Mesenchymal stem cell (in vitro differentiated cells and primary cell): ENCODE measurements at regions not wholly inside any gene's neighbourhood (a gene's known extent, or its start where the extent isn't known, plus 50 kb on each side); places are given as distances from the start of the nearest gene placed in this dataset.

Experiments
- DNase-seq: peaks from one replicate; pipeline ENCODE4 v3.0.0-alpha.2; 2013
- H2AFZ ChIP-seq: one replicate; pipeline ENCODE4 v1.6.1; 2013; ENCODE audit warnings: low read depth, mild to moderate bottlenecking, control low read depth, inconsistent platforms, low read length, moderate library complexity
- H2AK5ac ChIP-seq: 2 replicates; pipeline ENCODE4 v1.6.1; 2013; ENCODE audit warnings: low read length, moderate library complexity, mild to moderate bottlenecking, inconsistent platforms; ENCODE audit not compliant: severe bottlenecking
- H2BK120ac ChIP-seq: one replicate; pipeline ENCODE4 v1.6.1; 2013; ENCODE audit warnings: low read depth, mild to moderate bottlenecking, inconsistent platforms, low read length, moderate library complexity
- H2BK12ac ChIP-seq, 2 experiments: one replicate each; pipeline ENCODE4 v1.6.1; 2013; ENCODE audit warnings: inconsistent platforms in 2 of 2, low read length in 2 of 2, mild to moderate bottlenecking in 2 of 2, moderate library complexity in 2 of 2, control low read depth in 1 of 2
- H2BK15ac ChIP-seq: one replicate; pipeline ENCODE4 v1.6.1; 2013; ENCODE audit warnings: mild to moderate bottlenecking, low read depth, inconsistent platforms; ENCODE audit not compliant: poor library complexity, severe bottlenecking
- H2BK5ac ChIP-seq: 2 replicates; pipeline ENCODE4 v1.6.1; 2013; ENCODE audit warnings: low read depth, mild to moderate bottlenecking, low read length, control low read depth, inconsistent platforms; ENCODE audit not compliant: poor library complexity, severe bottlenecking
- H3K14ac ChIP-seq, 2 experiments: one replicate each; pipeline ENCODE4 v1.6.1; 2013; ENCODE audit warnings: inconsistent platforms in 2 of 2, low read length in 2 of 2, control low read depth in 1 of 2, mild to moderate bottlenecking in 1 of 2, moderate library complexity in 1 of 2
- H3K18ac ChIP-seq, 2 experiments: one replicate each; pipeline ENCODE4 v1.6.1; 2013; ENCODE audit warnings: inconsistent platforms in 2 of 2, low read length in 2 of 2, control low read depth in 1 of 2, low read depth in 1 of 2, mild to moderate bottlenecking in 1 of 2
- H3K23ac ChIP-seq, 2 experiments: one replicate each; pipeline ENCODE4 v1.6.1; 2013; ENCODE audit warnings: inconsistent platforms in 2 of 2, low read length in 2 of 2, mild to moderate bottlenecking in 2 of 2, moderate library complexity in 2 of 2, control low read depth in 1 of 2
- H3K27ac ChIP-seq: 2 replicates; pipeline ENCODE4 v1.5.1; 2013; ENCODE audit warnings: mild to moderate bottlenecking, moderate library complexity, low read length, control low read depth, inconsistent platforms; ENCODE audit not compliant: poor library complexity, severe bottlenecking
- H3K27me3 ChIP-seq, 2 experiments: 2 replicates each; pipeline versions ENCODE4 v1.6.1 to v1.7.0; 2013; ENCODE audit warnings: low read length in 2 of 2, mild to moderate bottlenecking in 2 of 2, moderate library complexity in 2 of 2, control low read depth in 1 of 2, inconsistent platforms in 1 of 2; ENCODE audit not compliant: control insufficient read depth in 1 of 2, insufficient read depth in 1 of 2
- H3K36me3 ChIP-seq, 2 experiments: 2 replicates each; pipeline versions ENCODE4 v1.6.1 to v1.7.0; 2013; ENCODE audit warnings: low read length in 2 of 2, control low read depth in 1 of 2, inconsistent platforms in 1 of 2, low read depth in 1 of 2, mild to moderate bottlenecking in 1 of 2; ENCODE audit not compliant: insufficient read depth in 2 of 2, control insufficient read depth in 1 of 2
- H3K4ac ChIP-seq, 2 experiments: one replicate each; pipeline ENCODE4 v1.6.1; 2013; ENCODE audit warnings: inconsistent platforms in 2 of 2, low read length in 2 of 2, mild to moderate bottlenecking in 2 of 2, moderate library complexity in 2 of 2, control low read depth in 1 of 2, low read depth in 1 of 2
- H3K4me1 ChIP-seq: 2 replicates; pipeline ENCODE4 v1.6.1; 2013; ENCODE audit warnings: low read depth, low read length, control low read depth; ENCODE audit not compliant: control insufficient read depth, insufficient read depth
- H3K4me2 ChIP-seq: 2 replicates; pipeline ENCODE4 v1.6.1; 2013; ENCODE audit warnings: low read length, mild to moderate bottlenecking, inconsistent platforms; ENCODE audit not compliant: poor library complexity, severe bottlenecking
- H3K4me3 ChIP-seq, 2 experiments: 2 replicates each; pipeline versions ENCODE4 v1.5.1 to v1.7.0; 2013; ENCODE audit warnings: low read length in 2 of 2, mild to moderate bottlenecking in 2 of 2, control low read depth in 1 of 2, low read depth in 1 of 2; ENCODE audit not compliant: insufficient read depth in 1 of 2
- H3K79me1 ChIP-seq: replicated peaks from 2 replicates; pipeline ENCODE4 v1.6.1; 2013; ENCODE audit warnings: mild to moderate bottlenecking, control low read depth, low read length, inconsistent platforms; ENCODE audit not compliant: poor library complexity, severe bottlenecking
- H3K9ac ChIP-seq: 2 replicates; pipeline ENCODE4 v1.7.0; 2013; ENCODE audit warnings: mild to moderate bottlenecking, low read length, moderate library complexity
- H3K9me3 ChIP-seq: 2 replicates; pipeline ENCODE4 v1.7.0; 2013; ENCODE audit warnings: mild to moderate bottlenecking, low read length; ENCODE audit not compliant: control insufficient read depth
- H4K8ac ChIP-seq: one replicate; pipeline ENCODE4 v1.6.1; 2013; ENCODE audit warnings: inconsistent platforms, mild to moderate bottlenecking, low read length, moderate library complexity
- H4K91ac ChIP-seq: one replicate; pipeline ENCODE4 v1.6.1; 2013; ENCODE audit warnings: mild to moderate bottlenecking, low read length, inconsistent platforms
- WGBS: methylation state at CpG from one replicate; pipeline ENCODE4 v1.1.7; 2013; ENCODE audit warnings: mixed read lengths; 5-methylcytosine and 5-hydroxymethylcytosine counted together

- no peak overlapping the region for H4K91ac ChIP-seq
- H3K36me3 ChIP-seq: no peaks in the 10 kb centered on the region
- no peak overlapping the region for H2AFZ ChIP-seq
- H2AK5ac ChIP-seq: no peak overlapping the region
- H3K4ac ChIP-seq: no peak overlapping the region
- no peak overlapping the region for H3K4me3 ChIP-seq
- H3K18ac ChIP-seq: no peak overlapping the region
- H3K27me3 ChIP-seq: no peaks in the 10 kb centered on the region
- H2BK15ac ChIP-seq: no peak overlapping the region
- H3K79me1 ChIP-seq: no peaks in the 10 kb centered on the region
- H2BK5ac ChIP-seq: no peak overlapping the region
- no peak overlapping the region for H3K14ac ChIP-seq
- H4K8ac ChIP-seq: no peak overlapping the region
- no peak overlapping the region for H2BK120ac ChIP-seq
- H3K4me2 ChIP-seq: no peak overlapping the region
- 89% methylated on average over 14 of the region's 14 CpGs for WGBS
- no peak overlapping the region for H2BK12ac ChIP-seq
- H3K27ac ChIP-seq: no peak overlapping the region
- H3K9ac ChIP-seq: no peak overlapping the region
- no peak overlapping the region for H3K23ac ChIP-seq
- H3K9me3 ChIP-seq: no peaks in the 10 kb centered on the region
- no peak for DNase-seq
- H3K4me1 ChIP-seq: no peaks in the 10 kb centered on the region
Measured at GRCh38 chr2:436205-436604, 148.3 kb upstream of the ALKAL2 start.

- no peak overlapping the region for H3K4ac ChIP-seq
- no peak overlapping the region for H2BK12ac ChIP-seq
- H2BK120ac ChIP-seq: no peak overlapping the region
- no peak overlapping the region for H3K9ac ChIP-seq
- H4K8ac ChIP-seq: no peak overlapping the region
- no peak overlapping the region for H2BK15ac ChIP-seq
- no peak overlapping the region for H3K18ac ChIP-seq
- no peak overlapping the region for H2AFZ ChIP-seq
- DNase-seq: no peak
- H3K14ac ChIP-seq: no peak overlapping the region
- no peak overlapping the region for H2AK5ac ChIP-seq
- H3K4me2 ChIP-seq: no peak overlapping the region
- H2BK5ac ChIP-seq: no peak overlapping the region
- H3K4me1 ChIP-seq: no peaks in the 10 kb centered on the region
- no peak overlapping the region for H3K23ac ChIP-seq
- no peak overlapping the region for H3K4me3 ChIP-seq
- no peaks in the 10 kb centered on the region for H3K27me3 ChIP-seq
- H3K9me3 ChIP-seq: no peaks in the 10 kb centered on the region
- no peaks in the 10 kb centered on the region for H3K36me3 ChIP-seq
- H4K91ac ChIP-seq: no peak overlapping the region
- H3K27ac ChIP-seq: no peak overlapping the region
- no peaks in the 10 kb centered on the region for H3K79me1 ChIP-seq
Measured at GRCh38 chr2:434625-435024, 146.7 kb upstream of the ALKAL2 start.

- H3K9me3 ChIP-seq: no peaks in the 10 kb centered on the region
- no peak overlapping the region for H3K4me2 ChIP-seq
- H4K91ac ChIP-seq: no peak overlapping the region
- no peak overlapping the region for H2AFZ ChIP-seq
- H3K18ac ChIP-seq: no peak overlapping the region
- H4K8ac ChIP-seq: no peak overlapping the region
- H3K27ac ChIP-seq: no peak overlapping the region
- 82% methylated on average over 4 of the region's 4 CpGs for WGBS
- H2BK5ac ChIP-seq: no peak overlapping the region
- no peak overlapping the region for H2BK120ac ChIP-seq
- DNase-seq: no peak
- no peak overlapping the region for H3K4ac ChIP-seq
- no peak overlapping the region for H2BK12ac ChIP-seq
- H3K4me1 ChIP-seq: no peaks in the 10 kb centered on the region
- H3K27me3 ChIP-seq: no peaks in the 10 kb centered on the region
- no peak overlapping the region for H3K23ac ChIP-seq
- H2AK5ac ChIP-seq: no peak overlapping the region
- H3K9ac ChIP-seq: no peak overlapping the region
- no peaks in the 10 kb centered on the region for H3K79me1 ChIP-seq
- no peak overlapping the region for H2BK15ac ChIP-seq
- H3K14ac ChIP-seq: no peak overlapping the region
- no peaks in the 10 kb centered on the region for H3K36me3 ChIP-seq
- no peak overlapping the region for H3K4me3 ChIP-seq
Measured at GRCh38 chr2:433216-433615, 145.3 kb upstream of the ALKAL2 start.

- Histone ChIP-seq H2BK15ac (no peak overlapping the region), H3K4me3 (no peak overlapping the region), H3K9me3 (no peaks in the 10 kb centered on the region), H3K36me3 (no peaks in the 10 kb centered on the region), H3K27ac (no peak overlapping the region), H2BK5ac (no peak overlapping the region), H2AK5ac (no peak overlapping the region), H2BK120ac (no peak overlapping the region), H3K14ac (no peak overlapping the region), H2BK12ac (no peak overlapping the region), H4K8ac (no peak overlapping the region), H2AFZ (no peak overlapping the region), H3K9ac (no peak overlapping the region), H3K23ac (no peak overlapping the region), H3K79me1 (no peaks in the 10 kb centered on the region), H3K4ac (no peak overlapping the region), H4K91ac (no peak overlapping the region), H3K18ac (no peak overlapping the region), H3K27me3 (no peaks in the 10 kb centered on the region), H3K4me2 (no peak overlapping the region), H3K4me1 (peaks cover 6% of the 10 kb centered on the region)
- 85% methylated on average over 17 of the region's 20 CpGs for WGBS
- no peak for DNase-seq
Measured at GRCh38 chr2:430291-431040, 142.6 kb upstream of the ALKAL2 start.
